Right ventricle myocardium inferior (tissue), 1 donor: ENCODE measurements at regions not wholly inside any gene's neighbourhood (a gene's known extent, or its start where the extent isn't known, plus 50 kb on each side); places are given as distances from the start of the nearest gene placed in this dataset.
A peak's percentile ranks its signal among the peaks of the same experiment; 100 is the strongest.

Experiments
- ATAC-seq: fragments of 200-7000 bp; cut with Tn5 transposase; one replicate; pipeline ENCODE4 v1.9.1; 2020; ENCODE audit warnings: mild to moderate bottlenecking, moderate library complexity
- DNase-seq: peaks from one replicate; pipeline ENCODE4 v3.0.0; 2021; ENCODE audit errors: missing footprints
- intact Hi-C: fragments of 100-400 bp; cut with DNase I; formaldehyde crosslinking; loops from one replicate; pipeline ENCODE4 v1.11.0; 2022
- donor health status: DM: no; HTN: yes; CAD: no; lungs with severe emphysema.

DNA sequence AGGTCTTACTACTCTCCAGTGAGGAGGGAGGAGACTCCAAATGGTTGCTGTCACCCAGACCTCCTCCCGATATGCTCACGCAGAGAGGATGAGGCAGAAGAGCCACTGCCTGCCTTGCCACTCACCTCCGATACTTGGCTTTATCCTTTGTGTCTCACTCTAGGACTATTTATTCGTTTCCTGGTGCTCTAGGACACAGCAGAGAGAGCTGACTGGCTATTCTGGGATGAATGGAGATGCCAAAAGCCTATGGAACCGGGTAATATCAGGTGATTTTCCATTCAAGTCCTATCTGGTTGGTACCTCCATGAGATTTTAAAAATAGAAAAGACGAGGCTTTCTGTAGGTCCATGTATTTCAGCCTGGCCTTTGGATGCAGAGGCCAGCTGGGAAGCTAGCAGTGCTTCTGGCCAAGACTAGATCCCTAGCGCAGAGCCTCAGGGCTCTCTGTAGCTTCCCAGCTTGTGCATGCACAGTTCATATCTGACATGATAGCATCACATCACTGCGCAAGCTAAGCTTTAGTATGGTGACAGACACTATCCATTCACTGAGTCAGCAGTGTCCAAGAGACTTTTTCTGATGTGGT, 239.0 kb upstream of the ANKRD30A start:
- ATAC-seq = peak; percentile 50
- intact Hi-C loops = no loop called here
- no peak for DNase-seq

- ATAC-seq = no peak
- intact Hi-C loops = no loop called here
- no peak for DNase-seq
Observed at GRCh38 chr10:36885746-36886145, 239.7 kb upstream of the ANKRD30A start.

DNA sequence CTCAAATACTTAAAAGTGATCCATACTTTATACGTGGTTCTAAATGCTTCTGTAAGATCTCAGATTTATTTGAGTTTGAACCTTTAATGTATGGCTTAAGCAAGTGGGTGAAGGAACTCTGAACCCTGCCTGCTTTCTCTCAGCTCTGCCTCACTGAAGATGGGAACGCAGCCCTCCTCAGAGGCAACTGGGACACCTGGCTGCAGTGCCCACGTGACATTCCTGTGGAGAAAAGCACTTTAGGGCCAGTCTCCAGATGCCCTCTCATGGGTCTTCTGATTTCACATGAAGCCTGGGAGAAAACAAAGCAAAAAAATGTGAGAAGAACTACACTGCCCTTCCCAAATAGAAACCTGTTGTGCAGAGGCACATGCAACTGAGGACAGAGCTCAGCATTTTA, 242.6 kb upstream of the ANKRD30A start:
- no peak for DNase-seq
- intact Hi-C loops = loop anchor here (5.0 kb wide), 1 partner anchor 1245 kb away; no protein-coding TSS in a partner anchor
- ATAC-seq = no peak

GRCh38 chr10:36880898-36881297, 244.5 kb upstream of the ANKRD30A start:
- no peak for DNase-seq
- ATAC-seq = no peak
- intact Hi-C loops = loop anchor here (5.0 kb wide), 1 partner anchor 1244 kb away; no protein-coding TSS in a partner anchor

DNA sequence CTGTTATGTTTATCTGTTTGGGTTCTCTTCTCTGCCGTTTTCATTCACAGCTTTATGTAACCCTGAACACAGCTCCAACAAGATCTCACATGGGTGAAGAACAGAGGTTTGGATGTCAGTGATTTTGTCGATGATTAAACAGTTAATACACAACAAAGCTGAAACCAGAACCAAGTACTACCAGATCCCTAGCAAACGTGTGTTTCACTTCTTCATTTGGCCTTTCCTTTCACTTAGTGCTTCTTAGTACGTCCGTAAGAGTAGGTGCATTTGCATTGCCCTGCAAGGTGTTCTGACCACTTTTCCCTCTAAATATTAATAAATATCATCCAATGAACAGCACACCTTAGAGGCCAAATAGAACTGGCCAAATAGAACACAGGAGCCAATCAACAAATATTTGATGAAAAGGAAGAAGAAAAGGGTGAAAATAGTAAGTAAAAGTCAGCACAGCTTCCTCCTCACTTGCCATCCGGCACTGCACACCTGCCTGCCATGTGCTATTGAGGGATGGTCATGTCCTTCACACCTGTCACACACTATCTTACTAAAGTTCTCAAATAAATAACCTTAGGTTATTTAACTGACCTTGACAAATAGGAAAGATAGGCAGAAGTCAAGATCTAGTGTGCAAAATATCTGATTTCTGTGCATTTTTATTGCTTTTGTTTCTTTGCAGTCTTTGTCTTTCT, 252.6 kb upstream of the ANKRD30A start:
- ATAC-seq = no peak
- intact Hi-C loops = no loop called here
- no peak for DNase-seq

DNA sequence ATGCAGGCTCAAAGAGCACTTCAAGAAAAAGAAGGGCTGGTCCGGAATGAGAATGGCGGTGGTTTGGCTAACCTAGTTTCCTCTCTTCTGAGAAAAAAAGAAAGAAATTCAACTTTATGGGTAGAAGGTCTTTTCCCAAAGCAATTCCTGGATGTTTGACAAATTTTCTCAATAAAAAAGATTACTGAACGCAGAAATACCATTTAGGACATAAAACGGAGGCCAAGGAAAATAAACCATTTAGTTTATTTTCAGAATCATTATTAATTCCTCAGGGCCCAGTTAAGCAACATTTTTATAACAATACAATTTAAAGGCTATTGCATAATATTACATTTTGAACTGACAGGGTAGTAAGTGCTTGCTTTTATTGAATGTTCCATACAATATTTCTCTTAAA, 284.6 kb upstream of the ANKRD30A start:
- intact Hi-C loops = no loop called here
- no peak for ATAC-seq
- DNase-seq = no peak

DNA sequence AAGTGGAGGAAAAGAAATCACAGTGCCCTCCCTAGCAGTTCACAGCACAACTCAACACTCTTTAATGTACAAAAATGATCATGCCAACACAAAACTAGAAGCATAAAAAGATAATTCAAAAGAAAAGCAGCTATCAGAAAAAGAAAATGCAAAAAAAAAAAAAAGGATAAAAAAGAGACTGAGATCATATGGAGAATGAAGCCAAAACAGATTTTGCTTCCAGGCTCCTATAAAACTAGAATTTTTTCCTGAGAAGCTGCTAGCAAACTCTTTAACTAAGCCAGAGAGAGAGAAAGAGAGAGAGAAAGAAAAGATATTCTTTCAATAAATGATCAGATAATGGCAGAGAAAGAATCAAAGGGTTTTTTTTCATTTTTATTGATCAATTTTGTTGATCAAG, 288.0 kb upstream of the ANKRD30A start:
- no peak for ATAC-seq
- DNase-seq = no peak
- intact Hi-C loops = no loop called here

DNA sequence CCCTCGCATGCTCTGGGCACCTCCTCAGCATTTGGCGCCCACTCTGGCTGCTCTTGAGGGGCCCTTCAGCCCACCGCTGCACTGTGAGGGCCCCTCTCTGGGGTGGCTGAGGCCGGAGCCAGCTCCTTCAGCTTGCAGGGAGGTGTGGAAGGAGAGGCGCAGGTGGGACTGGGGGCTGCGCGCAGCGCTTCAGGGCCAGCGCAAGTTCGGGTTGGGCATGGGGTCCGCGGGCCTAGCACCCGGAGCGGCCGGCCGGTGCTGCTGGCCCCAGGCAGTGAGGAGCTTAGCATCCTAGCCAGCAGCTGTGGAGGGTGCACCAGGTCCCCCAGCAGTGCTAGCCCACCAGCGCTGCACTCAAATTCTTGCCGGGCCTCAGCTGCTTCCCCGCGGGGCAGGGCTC, 305.6 kb upstream of the ANKRD30A start:
- ATAC-seq = no peak
- intact Hi-C loops = no loop called here
- no peak for DNase-seq

DNA sequence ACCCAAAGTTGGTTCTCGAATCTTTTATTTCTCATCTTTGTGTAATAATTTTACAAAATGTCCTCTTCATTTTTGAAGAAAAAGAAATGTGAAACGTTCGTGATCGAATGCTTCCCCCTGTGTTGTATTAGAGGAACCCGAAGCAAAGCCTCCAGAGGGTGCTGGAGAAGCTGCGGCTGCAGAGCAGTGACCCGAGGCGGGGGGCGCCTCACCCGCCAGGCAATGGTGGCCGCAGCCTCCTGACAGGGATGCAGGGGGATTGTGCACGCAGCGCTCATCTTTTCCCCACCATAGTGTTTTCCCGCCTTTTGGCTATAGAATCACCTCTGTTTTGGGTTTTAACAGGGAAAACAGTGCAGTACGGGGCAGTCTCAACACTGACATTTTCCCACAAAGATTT, 307.5 kb upstream of the ANKRD30A start:
- intact Hi-C loops = no loop called here

GRCh38 chr10:36808625-36809362, 316.6 kb upstream of the ANKRD30A start:
- ATAC-seq (no peak), DNase-seq (no peak)
- intact Hi-C loops = no loop called here

More for the DNA sequence above, 307.5 kb upstream of the ANKRD30A start:
- DNase-seq (no peak), ATAC-seq (no peak)

DNA sequence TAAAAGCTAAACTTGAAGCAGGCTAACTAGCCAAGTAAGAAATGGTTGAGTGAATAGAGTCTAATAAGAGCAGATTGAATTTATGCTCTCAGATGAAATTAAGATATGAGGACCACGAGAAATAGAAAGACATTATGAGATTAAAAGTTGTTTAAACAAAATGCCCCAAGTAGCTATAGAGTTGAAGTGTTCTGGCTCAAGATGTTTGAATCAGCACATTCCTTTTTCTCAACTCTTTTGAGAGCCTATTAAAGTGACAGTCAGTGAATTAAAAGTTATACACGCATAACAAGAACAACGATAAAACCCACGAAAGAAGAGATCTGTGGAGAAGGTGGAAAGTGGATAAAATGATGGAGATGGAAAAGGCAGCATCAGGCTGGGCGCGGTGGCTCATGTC, 322.2 kb upstream of the ANKRD30A start:
- intact Hi-C loops = no loop called here
- no peak for DNase-seq

DNA sequence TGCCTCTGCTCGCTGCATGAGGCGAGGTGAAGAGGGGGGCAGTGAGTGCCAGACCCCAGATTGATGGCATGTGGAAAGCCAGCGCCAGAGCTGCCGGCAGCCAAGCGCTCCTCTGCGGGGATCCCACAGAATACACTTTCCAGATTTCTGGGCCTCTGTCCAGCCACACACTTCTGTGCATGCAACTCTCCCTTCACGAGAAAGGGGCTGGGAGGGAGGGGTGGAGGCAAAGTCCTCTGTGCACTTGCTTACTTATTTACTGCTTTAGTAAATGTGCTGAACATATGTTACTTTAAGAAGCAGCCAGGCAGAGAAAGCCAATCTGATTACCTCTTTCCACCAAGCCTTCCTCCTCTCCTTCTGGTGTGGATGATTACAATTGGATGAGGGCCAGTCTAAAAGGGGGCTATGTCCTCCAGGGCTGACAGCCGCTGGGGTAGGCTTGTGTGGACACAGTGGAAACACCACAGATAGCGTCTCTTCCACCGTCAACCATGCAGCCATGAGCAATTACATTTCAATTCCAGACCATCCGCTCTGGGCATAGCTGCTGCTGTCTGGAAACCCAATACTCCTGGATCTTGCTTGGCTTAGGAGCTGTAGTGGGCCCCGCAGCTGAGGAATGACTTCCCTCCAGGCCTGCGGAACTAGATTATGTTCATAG, 322.8 kb upstream of the ANKRD30A start:
- intact Hi-C loops = no loop called here
- ATAC-seq = peak; percentile 89
- DNase-seq = no peak

More for the DNA sequence above, 322.2 kb upstream of the ANKRD30A start:
- no peak for ATAC-seq

GRCh38 chr10:36801660-36802059, 323.7 kb upstream of the ANKRD30A start:
- intact Hi-C loops = no loop called here
- no peak for DNase-seq
- no peak for ATAC-seq

GRCh38 chr10:36794981-36795380, 330.4 kb upstream of the ANKRD30A start:
- no peak for DNase-seq
- no peak for ATAC-seq
- intact Hi-C loops = no loop called here

DNA sequence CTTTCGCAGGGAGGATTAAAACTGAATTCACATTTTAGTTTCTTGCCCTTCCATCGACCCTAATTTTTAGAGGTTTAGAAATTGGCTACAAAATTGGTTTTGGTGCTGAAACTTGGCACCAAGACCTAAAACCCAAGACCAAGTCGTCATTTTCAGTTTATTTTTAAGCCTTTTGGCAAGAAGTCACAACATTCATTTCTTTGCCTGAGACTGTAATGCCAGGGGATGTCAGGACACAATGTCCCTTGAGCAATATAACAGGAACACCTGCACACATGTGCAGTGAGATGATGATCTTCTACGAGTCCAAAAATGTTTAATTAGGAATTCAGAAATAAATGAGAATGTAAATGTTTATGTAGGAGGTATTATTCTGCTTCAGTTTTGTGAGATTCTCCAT, 335.4 kb upstream of the ANKRD30A start:
- peak; percentile 54 for ATAC-seq
- intact Hi-C loops = no loop called here
- no peak for DNase-seq

GRCh38 chr10:36788152-36788551, 337.2 kb upstream of the ANKRD30A start:
- intact Hi-C loops = no loop called here
- ATAC-seq (no peak), DNase-seq (no peak)

DNA sequence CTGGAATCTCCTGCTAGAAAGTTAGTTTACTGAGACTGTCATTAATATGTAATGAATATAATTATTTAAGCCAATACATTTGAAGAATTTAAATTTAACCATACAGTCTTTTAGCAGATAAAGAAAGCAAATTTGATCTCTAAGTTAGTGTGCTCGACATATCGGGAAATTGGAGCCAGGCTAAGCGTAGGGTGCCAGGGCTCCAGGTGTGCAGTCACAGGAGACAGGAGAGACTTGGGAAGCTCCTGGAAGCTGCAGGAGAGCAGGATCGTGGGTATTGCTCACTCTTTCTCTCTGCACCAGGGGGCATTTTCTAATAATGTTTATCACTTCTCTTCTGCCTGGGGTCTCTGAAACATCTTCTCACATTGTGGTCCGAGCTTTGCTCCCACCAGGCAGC, 342.0 kb upstream of the ANKRD30A start:
- DNase-seq (no peak), ATAC-seq (no peak)
- intact Hi-C loops = no loop called here

GRCh38 chr10:36781570-36781969, 343.8 kb upstream of the ANKRD30A start:
- ATAC-seq = peak; percentile 90
- DNase-seq = no peak
- intact Hi-C loops = no loop called here

GRCh38 chr10:36780158-36780557, 345.2 kb upstream of the ANKRD30A start:
- intact Hi-C loops = no loop called here
- DNase-seq = no peak
- ATAC-seq = no peak
